Tibial artery (tissue), 4 donors: ENCODE measurements at regions not wholly inside any gene's neighbourhood (a gene's known extent, or its start where the extent isn't known, plus 50 kb on each side); places are given as distances from the start of the nearest gene placed in this dataset.

Experiments
- DNase-seq, 2 donors: peaks; one replicate each; pipeline ENCODE4 v3.0.0-alpha.2; 2019
- H3K27ac ChIP-seq, 2 donors: fragments of 200-600 bp; sonication (generic) in 1 of 2; 1 replicate in 1 of 2; 2 replicates in 1 of 2; pipeline ENCODE4 v1.5.1; 2018 to 2019; ENCODE audit warnings: mild to moderate bottlenecking in 1 of 2
- H3K27me3 ChIP-seq, 2 donors: fragments of 200-600 bp; sonication (generic) in 1 of 2; one replicate each; pipeline versions ENCODE4 v1.5.1 to v1.6.0; 2016 to 2019
- H3K36me3 ChIP-seq, 3 donors: fragments of 200-600 bp; sonication (generic) in 2 of 3; one replicate each; pipeline ENCODE4 v1.5.1; 2016 to 2019; ENCODE audit warnings: mild to moderate bottlenecking in 2 of 3
- H3K4me1 ChIP-seq, 4 donors: fragments of 200-600 bp; sonication (generic) in 2 of 4; 1 replicate in 3 of 4; 2 replicates in 1 of 4; pipeline ENCODE4 v1.5.1; 2016 to 2019
- H3K4me3 ChIP-seq, 2 donors: fragments of 200-600 bp; sonication (generic) in 1 of 2; 1 replicate in 1 of 2; 2 replicates in 1 of 2; pipeline ENCODE4 v1.5.1; 2018 to 2019; ENCODE audit warnings: mild to moderate bottlenecking in 2 of 2
- H3K9me3 ChIP-seq, 3 donors: fragments of 200-600 bp; sonication (generic) in 1 of 3; one replicate each; pipeline ENCODE4 v1.5.1; 2016 to 2019
- intact Hi-C: fragments of 100-400 bp; cut with DNase I; formaldehyde crosslinking; loops from one replicate; pipeline ENCODE4 v1.15.0; 2023; ENCODE audit warnings: low total_unique reads
- TF ChIP-seq, protein P1 (sequence below), 2 experiments: fragments of 200-600 bp in 1 of 2; fragments of 450-650 bp in 1 of 2; IDR thresholded peaks; one replicate each; pipeline ENCODE4 v1.5.1; 2017 to 2019; ENCODE audit warnings: antibody characterized with exemption in 2 of 2, mild to moderate bottlenecking in 1 of 2, moderate library complexity in 1 of 2

DNA sequence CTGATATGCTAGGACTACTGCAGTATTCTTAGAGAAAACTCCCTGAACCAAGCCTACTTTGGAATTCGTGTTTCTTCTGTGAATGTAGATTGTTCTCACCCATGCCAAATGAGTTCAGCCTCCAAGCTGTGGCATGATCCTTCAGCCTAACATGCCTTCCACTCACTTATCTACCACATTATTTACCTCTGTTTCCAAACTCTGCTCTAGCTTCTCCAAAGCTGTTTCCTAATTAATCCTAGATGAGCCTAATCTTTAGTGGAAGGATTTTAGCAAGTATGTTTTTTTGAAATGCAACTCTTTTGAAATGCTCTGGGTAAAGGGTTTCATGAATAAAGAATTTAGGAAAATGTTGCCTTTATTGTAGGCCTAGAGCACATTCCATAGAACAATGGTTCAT lies 152.9 kb upstream of the MMADHC start:
- Histone ChIP-seq H3K4me3 (no peak overlapping the region), H3K36me3 (no peaks in the 10 kb centered on the region), H3K27me3 (no peaks in the 10 kb centered on the region), H3K4me1 (peaks cover 0 to 11% (median 0%) of the 10 kb centered on the region in 4 donors), H3K9me3 (no peaks in the 10 kb centered on the region), H3K27ac (no peak overlapping the region)
- DNase-seq, result no peak
- TF ChIP-seq, protein P1, sequence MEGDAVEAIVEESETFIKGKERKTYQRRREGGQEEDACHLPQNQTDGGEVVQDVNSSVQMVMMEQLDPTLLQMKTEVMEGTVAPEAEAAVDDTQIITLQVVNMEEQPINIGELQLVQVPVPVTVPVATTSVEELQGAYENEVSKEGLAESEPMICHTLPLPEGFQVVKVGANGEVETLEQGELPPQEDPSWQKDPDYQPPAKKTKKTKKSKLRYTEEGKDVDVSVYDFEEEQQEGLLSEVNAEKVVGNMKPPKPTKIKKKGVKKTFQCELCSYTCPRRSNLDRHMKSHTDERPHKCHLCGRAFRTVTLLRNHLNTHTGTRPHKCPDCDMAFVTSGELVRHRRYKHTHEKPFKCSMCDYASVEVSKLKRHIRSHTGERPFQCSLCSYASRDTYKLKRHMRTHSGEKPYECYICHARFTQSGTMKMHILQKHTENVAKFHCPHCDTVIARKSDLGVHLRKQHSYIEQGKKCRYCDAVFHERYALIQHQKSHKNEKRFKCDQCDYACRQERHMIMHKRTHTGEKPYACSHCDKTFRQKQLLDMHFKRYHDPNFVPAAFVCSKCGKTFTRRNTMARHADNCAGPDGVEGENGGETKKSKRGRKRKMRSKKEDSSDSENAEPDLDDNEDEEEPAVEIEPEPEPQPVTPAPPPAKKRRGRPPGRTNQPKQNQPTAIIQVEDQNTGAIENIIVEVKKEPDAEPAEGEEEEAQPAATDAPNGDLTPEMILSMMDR (IDR thresholded peaks at IDR 0.05), result no peak
- intact Hi-C loops, result no loop called here

DNA sequence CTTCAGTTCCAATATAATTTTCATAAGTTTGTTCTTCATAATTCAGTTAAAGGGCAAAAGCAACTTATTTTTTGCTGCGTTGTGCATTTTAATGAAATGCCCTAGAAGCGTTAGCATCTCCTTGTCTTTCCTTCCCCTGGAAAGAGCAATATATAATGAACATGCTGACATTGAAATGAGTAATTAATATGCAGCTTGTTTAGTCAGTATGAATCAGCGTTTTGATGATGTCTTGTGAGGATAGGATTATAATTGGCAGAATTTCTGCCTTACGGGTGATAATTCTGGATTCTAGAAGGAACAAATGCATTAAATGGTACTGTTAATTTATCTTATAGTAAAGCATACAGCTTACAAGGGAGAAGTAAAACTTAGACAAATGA lies 152.3 kb upstream of the MMADHC start:
- no peaks in the 10 kb centered on the region for H3K9me3 ChIP-seq
- peaks cover 0 to 13% (median 0%) of the 10 kb centered on the region in 4 donors for H3K4me1 ChIP-seq
- H3K4me3 ChIP-seq, result no peak overlapping the region
- no peaks in the 10 kb centered on the region for H3K27me3 ChIP-seq
- no peak for DNase-seq
- TF ChIP-seq, protein P1 (IDR thresholded peaks at IDR 0.05), result no peak
- H3K27ac ChIP-seq, result no peak overlapping the region
- H3K36me3 ChIP-seq, result no peaks in the 10 kb centered on the region
- intact Hi-C loops, result no loop called here

DNA sequence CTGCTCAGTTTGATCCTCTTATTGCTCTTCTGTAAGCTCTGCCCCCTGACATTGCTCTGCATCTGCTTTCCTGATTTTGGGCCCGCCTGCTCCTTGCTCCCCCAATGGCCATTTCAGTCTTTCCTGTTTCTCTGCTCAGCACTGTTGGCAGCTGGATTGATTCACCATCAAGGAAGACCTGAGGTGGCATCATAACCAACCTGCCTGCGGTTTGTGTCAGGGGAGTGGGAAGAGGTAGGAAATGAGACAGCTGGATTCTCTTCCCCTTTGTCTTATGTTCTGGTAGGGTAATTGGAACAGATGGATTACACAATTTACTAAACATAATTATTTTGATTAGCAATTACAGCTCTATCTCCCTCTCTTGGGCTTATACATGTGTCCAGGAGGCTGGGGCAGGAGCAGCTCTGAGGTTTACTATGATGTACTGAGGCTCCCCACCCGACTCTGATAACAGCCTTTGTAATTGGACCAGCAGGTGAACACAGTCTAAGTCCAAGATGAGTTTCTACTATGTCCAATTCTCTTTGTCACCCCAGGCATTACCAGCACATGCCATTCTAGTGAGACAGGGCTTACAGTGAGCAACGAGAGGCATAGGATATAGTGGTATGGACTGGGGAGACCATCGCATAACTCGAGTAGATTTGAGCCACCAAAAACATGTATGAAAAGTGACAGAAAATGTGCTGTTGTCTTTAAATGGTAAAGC lies 151.8 kb upstream of the MMADHC start:
- no peak for DNase-seq
- intact Hi-C loops, result no loop called here
- H3K27ac ChIP-seq, result no peak overlapping the region
- TF ChIP-seq, protein P1 (IDR thresholded peaks at IDR 0.05), result no peak
- H3K4me3 ChIP-seq, result no peak overlapping the region
- H3K27me3 ChIP-seq, result no peaks in the 10 kb centered on the region
- peaks cover 0 to 19% (median 2%) of the 10 kb centered on the region in 4 donors for H3K4me1 ChIP-seq
- no peaks in the 10 kb centered on the region for H3K36me3 ChIP-seq
- H3K9me3 ChIP-seq, result no peaks in the 10 kb centered on the region

DNA sequence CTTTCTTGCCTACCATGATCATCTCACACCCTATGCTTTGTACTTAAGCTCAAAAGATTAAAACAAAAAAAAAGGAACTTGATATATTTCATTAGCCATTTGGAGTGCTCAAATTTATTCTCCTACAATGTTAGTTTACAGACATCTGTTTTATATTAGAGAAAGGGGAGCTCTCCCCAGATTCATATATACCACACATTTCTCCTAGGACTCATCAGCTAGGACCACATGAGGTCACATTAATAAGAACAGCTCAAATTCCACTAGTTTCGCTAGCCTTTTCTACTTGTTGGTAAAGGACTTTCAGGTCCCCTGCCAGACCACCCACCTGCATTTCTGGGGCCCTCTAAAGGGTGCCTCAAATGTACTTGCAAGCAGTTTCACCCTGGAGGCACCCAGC lies 151.2 kb upstream of the MMADHC start:
- H3K4me1 ChIP-seq, result peaks cover 0 to 24% (median 2%) of the 10 kb centered on the region in 4 donors
- H3K4me3 ChIP-seq, result no peak overlapping the region
- no peaks in the 10 kb centered on the region for H3K27me3 ChIP-seq
- DNase-seq, result no peak
- intact Hi-C loops, result no loop called here
- no peak overlapping the region for H3K27ac ChIP-seq
- TF ChIP-seq, protein P1 (IDR thresholded peaks at IDR 0.05), result no peak
- H3K9me3 ChIP-seq, result no peaks in the 10 kb centered on the region
- H3K36me3 ChIP-seq, result no peaks in the 10 kb centered on the region

DNA sequence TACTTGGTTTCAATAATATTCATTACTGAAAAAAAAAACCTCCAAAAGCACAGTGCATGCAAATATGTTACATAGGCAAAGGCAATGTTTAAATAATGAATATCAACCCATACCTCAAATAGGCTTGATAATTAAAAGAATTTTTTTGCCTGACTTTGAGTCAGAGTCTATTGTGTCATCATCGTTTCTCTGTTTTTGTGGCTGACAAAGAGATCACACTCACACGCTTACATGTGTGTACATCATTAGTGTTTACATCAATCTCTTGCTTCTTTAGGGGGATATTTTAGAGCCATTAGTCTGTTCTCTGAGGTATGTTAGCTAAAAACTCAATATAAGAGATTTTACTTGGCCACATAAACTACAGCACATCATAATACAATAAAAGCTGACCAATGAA lies 150.3 kb upstream of the MMADHC start:
- H3K27ac ChIP-seq, result no peak overlapping the region
- intact Hi-C loops, result no loop called here
- H3K4me1 ChIP-seq, result peaks cover 0 to 25% (median 2%) of the 10 kb centered on the region in 4 donors
- TF ChIP-seq, protein P1 (IDR thresholded peaks at IDR 0.05), result no peak
- no peaks in the 10 kb centered on the region for H3K9me3 ChIP-seq
- H3K27me3 ChIP-seq, result no peaks in the 10 kb centered on the region
- DNase-seq, result no peak
- no peak overlapping the region for H3K4me3 ChIP-seq
- H3K36me3 ChIP-seq, result no peaks in the 10 kb centered on the region
